ENCODE measurements at regions not wholly inside any gene's neighbourhood (a gene's known extent, or its start where the extent isn't known, plus 50 kb on each side); places are given as distances from the start of the nearest gene placed in this dataset.

GRCh38 chr4:27111627-27112026 lies 251.0 kb downstream of the STIM2 start:
- TF ChIP-seq CTCF (IDR thresholded peaks at IDR 0.05) (no peak), POLR2AphosphoS5 (IDR thresholded peaks at IDR 0.05; ENCODE audit: low read depth, low read length) (no peak)

Measured in Panc1 (cell line).